ENCODE measurements at regions not wholly inside any gene's neighbourhood (a gene's known extent, or its start where the extent isn't known, plus 50 kb on each side); places are given as distances from the start of the nearest gene placed in this dataset.
"Not testable (repeated sequence)": the region's sequence is repeated elsewhere in the genome, so short reads cannot be mapped to it uniquely, and the experiment has no call there.

- DNase-seq (ENCODE audit: low read depth in 2 of 2) = not testable (repeated sequence)
These were observed 63.9 kb downstream of the RWDD3 start for GRCh38 chr1:95297906-95298305.

DNA sequence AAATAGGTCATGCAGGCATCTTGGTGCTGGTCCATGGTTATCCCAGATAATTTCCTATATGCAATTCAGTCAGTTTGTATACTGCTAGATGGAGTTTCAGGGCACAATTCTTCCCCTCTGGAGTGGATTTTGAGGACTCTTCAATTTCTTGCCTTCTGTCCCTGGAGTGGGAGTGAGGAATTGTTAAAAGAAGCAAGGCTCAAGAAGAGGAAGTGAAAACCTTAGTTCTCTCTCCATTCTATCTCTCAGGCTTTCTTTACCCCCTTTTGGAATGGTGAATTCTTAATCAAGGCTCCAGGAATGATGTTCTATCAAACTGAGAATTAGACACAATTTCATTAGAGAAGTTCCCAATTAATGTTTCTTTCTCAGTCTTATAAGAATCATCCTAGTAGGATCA lies 67.1 kb downstream of the RWDD3 start:
- DNase-seq (ENCODE audit: low read depth in 2 of 2) = no peak

- no peak for DNase-seq (ENCODE audit: low read depth in 2 of 2)
These were observed 67.6 kb downstream of the RWDD3 start for GRCh38 chr1:95301614-95302013.

DNA sequence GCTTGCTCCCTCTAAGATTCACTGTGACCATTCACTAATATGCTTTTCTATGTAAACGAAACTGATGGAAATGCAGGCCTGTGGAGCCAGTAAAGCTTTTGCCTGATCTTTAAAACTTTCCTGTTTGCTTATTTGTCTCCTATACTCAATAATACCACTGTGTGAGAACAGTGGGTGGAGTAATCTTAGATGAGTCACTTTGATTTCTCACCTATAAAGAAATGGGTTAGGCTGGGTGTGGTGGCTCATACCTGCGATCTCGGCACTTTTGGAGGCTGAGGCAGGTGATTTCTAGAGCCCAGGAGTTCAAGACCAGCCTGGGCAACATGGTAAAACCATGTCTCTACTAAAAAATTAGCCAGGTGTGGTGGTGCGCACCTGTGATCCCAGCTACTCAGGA lies 70.8 kb downstream of the RWDD3 start:
- DNase-seq (ENCODE audit: low read depth in 2 of 2) = no peak

GRCh38 chr1:95308276-95309030 lies 74.4 kb downstream of the RWDD3 start:
- no peak for DNase-seq (ENCODE audit: low read depth in 2 of 2)

- DNase-seq (ENCODE audit: low read depth in 2 of 2) = peak in 1 of 2 experiments; percentile 5
These were observed 75.0 kb downstream of the RWDD3 start for GRCh38 chr1:95309031-95309471.

DNA sequence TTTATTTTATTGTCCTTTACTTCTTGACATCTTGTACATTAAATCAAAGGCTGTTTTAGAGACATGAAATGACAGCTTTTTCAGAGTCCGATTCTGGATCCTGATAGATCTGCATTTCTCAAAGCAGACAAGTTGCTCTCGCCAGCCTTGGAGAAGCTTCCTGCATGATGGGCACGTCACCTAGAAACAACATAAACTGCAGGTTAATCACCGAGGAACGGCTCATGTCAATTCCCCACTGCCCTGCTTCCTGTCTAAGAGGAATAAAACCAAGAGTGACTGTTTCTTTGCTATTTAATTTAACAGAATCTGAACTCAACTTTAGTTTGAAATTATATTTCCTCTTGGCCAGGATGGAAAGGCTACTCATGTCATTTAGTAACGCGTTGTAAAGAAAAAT lies 77.0 kb downstream of the RWDD3 start:
- DNase-seq (ENCODE audit: low read depth in 2 of 2) = no peak

- DNase-seq (ENCODE audit: low read depth in 2 of 2) = no peak
These were observed 77.8 kb downstream of the RWDD3 start for GRCh38 chr1:95311762-95312161.

DNA sequence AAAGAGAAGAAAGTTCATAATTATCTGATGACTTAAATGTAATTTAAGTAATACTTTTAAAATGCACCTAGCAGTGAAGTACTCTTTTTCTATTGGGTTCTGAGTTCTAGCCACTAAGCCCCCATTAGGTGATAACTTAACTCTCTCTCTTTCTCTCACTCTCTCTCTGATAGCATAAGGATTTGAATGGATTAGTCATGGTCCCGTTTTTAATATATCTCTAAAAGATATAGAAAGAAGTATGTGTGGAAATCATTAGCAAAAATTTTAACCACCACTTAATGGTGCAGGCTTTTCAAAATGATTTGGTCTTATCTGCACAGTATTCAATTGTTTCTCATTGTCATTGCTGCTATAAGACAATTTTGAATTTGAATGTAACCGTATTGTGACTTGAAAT lies 78.2 kb downstream of the RWDD3 start:
- DNase-seq (ENCODE audit: low read depth in 2 of 2) = no peak

GRCh38 chr1:95313527-95313926 lies 79.5 kb downstream of the RWDD3 start:
- DNase-seq (ENCODE audit: low read depth in 2 of 2) = no peak

GRCh38 chr1:95321531-95321930 lies 87.5 kb downstream of the RWDD3 start:
- no peak for DNase-seq (ENCODE audit: low read depth in 2 of 2)

DNA sequence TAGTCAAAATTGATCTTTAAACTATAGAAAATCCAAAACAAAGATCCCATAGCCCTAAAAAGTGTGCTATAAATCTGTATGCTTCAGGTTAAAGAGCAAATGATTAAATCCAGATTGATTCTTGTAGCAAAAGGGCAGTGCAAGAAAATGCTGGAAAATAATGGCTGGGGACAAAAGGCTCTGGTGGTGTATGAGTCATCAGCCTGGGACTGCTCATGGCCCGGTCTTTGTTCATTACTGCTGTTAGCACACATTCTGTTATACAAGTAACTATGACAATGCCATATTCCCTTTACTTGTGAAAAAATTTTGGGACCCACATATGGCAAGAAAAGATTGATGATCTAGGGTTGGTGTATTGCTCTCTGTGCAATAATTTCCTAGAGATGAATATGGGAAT lies 89.1 kb downstream of the RWDD3 start:
- no peak for DNase-seq (ENCODE audit: low read depth in 2 of 2)

DNA sequence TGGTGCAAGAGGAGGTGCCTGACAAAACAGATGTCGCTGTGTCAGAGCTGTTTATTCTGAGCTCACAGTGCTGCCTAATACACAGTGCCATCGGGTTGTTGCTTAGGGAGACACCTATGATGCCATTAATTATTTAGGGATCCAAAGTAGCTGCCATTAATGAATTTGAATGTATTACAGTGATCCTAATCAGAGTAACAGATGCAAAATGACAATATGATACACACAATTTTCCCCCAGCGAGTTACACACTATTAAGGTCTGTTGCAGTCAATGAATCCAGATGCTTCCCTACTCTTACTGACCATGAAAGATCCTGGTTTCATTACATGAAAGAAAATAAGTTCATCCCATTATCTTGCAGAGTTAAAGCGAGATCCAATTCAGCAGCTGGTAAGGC lies 91.3 kb downstream of the RWDD3 start:
- DNase-seq (ENCODE audit: low read depth in 2 of 2) = no peak

DNA sequence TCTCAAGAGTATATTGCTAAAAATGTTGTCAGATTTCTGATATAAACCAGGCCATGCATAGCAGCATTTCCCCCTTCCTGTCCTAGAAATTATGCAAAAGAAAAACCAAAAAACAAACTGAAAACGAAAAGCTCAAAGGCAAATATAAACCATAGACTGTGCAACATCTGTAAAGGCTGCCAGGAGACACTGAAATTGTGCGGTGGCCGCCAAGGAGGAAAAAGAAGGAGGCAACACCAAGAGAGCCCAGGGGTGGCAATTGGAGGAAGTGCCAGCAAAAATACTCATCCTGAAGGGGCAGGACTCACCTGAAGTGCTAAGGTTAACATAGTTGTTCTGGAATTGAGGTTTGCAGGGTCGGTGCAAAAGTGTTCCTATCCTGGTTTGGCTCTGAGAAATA lies 92.0 kb downstream of the RWDD3 start:
- DNase-seq (ENCODE audit: low read depth in 2 of 2) = no peak

DNA sequence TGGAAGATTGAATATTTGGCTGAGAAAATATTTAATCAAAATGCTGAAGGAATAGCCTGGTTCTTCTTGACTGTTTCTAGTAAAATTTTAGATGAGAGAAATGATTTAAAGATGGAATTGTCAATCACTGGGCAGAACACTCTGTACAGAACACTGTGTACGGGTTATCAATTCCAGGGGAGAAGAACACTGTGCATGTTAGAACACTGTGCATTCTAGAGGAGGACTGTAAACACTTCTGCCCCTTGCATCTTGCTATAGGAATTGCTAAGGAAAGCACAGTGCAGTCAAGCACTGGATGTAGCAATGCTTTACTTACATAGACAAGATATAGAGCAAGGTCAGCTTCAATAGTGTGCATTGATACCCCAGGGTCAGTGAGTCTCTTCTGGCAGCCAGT lies 98.7 kb downstream of the RWDD3 start:
- DNase-seq (ENCODE audit: low read depth in 2 of 2) = no peak

- no peak for DNase-seq (ENCODE audit: low read depth in 2 of 2)
These were observed 105.4 kb downstream of the RWDD3 start for GRCh38 chr1:95339377-95339776.

- DNase-seq (ENCODE audit: low read depth in 2 of 2) = no peak
These were observed 106.1 kb downstream of the RWDD3 start for GRCh38 chr1:95340061-95340460.

DNA sequence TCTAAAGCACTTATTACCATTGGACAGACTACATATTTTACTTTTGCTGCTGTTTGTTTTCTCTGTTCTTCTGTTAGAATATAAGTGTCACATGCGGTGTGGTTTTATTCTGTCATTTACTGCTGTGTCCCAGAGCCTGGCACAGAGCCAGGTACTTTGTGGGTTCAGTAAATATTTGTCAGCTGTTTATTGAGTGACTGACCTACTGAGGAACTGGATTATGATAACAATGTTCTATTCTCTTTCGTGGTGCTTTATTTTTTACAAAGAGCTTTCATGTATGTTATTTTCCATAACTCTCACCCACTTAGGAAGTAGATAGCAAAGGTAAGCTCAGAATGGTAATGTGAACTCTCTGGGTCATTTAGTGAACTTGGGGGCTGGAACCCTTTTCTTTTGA lies 118.8 kb downstream of the RWDD3 start:
- no peak for DNase-seq (ENCODE audit: low read depth in 2 of 2)

DNA sequence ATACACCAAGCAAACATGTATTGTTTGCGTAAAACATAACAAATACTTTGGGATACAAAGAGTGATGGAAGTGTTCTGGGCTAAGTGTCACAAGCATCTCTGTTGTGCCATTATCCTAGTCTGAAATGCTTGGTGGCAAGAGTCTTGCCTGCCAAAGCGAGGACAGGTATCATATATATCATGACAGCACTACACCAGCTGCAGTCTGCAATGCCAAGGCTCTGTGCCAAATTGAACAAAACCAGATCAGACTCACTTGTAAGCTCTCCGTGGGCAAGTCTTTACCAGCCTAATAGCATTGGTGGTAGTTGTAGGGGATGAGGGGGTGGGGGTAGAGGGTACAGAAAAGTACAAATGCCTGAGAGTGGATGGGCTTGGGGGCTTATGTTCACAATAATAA lies 119.2 kb downstream of the RWDD3 start:
- no peak for DNase-seq (ENCODE audit: low read depth in 2 of 2)

DNA sequence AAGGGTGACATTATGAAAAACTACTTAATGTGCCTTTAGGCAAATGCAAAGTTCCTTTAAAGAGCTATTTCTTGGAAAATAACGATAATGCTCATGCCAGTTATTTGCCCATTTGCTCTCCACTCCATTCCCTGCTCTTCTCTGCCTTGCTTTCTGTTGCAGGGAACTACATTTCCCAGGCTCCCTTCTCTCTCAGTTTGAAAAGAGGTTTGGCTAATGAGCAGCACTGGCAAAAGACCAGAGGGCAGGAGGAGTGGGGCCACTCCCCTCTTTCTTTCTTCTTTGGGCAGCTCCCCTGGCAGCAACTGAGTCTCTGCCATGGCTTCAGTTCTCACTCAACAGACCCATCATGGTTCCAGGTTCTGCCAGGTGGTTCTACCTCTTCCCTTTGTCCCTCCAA lies 130.5 kb downstream of the RWDD3 start:
- DNase-seq (ENCODE audit: low read depth in 2 of 2) = no peak

- DNase-seq (ENCODE audit: low read depth in 2 of 2) = no peak
These were observed 132.5 kb downstream of the RWDD3 start for GRCh38 chr1:95366498-95366897.

DNA sequence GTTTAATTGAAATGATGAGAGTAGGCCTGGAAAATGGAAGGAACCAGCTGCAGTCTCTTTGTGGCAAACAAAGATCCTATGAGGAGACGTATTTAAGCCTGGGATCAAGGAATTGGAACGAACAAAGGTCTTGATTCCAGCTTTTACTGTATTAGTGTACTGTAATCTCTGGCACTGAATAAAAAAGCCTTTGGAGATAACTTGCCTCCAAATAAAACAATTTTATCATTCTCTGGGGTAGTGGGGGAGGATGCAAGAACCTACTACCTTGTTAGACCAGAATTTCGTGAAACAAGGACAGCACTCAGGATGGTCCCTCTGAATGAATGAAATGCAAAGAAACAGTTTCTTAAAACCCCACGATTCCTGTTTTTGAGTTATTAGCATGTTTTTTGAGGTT lies 134.2 kb downstream of the RWDD3 start:
- DNase-seq (ENCODE audit: low read depth in 2 of 2) = no peak

DNA sequence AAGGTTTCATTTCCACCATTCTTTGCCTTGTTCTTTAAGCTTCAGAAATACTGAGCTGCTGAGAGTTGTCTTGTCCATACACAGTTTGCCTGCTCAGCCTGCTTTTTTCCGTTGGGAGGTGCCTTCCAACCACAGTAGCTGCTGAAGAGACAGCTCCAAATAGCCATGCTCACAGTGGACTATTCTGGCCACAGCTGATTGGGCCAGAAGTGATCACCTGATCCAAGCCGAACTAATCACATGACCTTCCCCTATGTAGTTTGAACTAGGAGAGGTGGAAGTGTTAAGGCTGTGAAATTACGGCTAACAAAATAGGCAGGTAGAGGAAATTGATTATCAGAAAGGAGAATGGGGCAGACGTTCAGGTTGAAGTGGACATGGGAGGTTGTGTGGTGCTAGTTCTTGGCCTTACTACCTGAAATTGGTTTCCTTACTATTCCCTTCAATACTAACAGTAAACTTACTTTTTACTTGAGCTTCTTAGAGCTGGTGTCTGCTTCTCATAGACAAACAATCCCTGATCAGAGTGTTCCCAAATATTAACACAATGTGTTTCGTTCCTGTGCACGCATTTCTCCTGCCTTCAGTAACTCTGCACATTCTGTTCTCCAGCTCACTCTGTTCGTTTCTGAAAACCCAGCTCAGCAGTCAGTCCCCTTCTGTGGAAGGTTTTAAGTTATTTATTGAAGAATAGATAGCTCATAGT lies 136.1 kb downstream of the RWDD3 start:
- DNase-seq (ENCODE audit: low read depth in 2 of 2) = no peak

Measured in fibroblast of skin of left biceps (primary cell).